Hematopoietic multipotent progenitor cell treated with erythropoietin and hydrocortisone succinate and interleukin-3 and kit ligand, for 6 days (in vitro differentiated cells): ENCODE measurements at regions not wholly inside any gene's neighbourhood (a gene's known extent, or its start where the extent isn't known, plus 50 kb on each side); places are given as distances from the start of the nearest gene placed in this dataset.
"Not testable (repeated sequence)": the region's sequence is repeated elsewhere in the genome, so short reads cannot be mapped to it uniquely, and the experiment has no call there.

ENCODE experiments used
- DNase-seq: peaks from one replicate; pipeline ENCODE4 v3.0.0-alpha.2; 2015

DNA sequence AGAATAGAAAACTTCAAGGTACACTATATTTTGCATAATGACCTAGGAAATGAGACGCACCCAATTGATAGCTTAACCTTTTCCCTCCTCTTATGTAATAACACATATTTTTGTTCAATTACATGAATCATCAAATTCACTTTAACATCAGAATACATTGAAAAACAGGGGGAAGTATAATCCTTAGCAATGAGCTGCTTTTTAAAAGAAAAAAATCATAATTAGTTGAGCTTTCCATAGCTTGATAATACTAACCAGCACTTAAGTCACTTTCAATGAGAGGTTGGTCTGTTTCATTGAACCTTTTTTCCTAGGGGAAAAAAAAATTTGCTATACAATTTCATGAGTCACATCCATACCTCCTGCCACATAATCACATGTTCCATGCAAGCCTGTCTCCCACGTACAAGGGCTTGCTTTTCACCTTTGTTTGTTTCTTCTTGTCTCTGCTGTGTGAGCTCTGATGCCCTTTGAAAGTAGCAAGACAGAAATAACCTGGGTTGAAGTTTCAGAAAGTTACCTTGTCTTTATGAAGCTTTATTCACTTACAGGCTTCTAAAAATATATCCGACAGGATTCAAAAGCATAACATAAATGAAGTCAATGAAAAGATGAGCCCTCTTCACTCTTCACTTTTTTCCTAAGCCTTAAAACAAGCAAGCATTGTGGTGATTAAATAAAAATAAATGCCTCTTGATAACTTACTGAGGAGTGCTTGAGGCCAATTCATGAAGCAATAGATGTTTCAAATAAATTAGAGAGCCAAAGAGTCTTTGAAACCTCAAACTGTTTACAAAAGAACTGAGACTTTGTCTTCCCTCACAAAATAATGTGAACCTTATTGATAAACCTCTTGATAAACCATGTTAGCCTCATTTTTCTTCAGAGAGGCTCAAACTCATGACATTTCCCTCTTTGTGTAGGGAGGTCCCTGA lies 108.5 kb downstream of the FEM1C start:
- DNase-seq = no peak

DNA sequence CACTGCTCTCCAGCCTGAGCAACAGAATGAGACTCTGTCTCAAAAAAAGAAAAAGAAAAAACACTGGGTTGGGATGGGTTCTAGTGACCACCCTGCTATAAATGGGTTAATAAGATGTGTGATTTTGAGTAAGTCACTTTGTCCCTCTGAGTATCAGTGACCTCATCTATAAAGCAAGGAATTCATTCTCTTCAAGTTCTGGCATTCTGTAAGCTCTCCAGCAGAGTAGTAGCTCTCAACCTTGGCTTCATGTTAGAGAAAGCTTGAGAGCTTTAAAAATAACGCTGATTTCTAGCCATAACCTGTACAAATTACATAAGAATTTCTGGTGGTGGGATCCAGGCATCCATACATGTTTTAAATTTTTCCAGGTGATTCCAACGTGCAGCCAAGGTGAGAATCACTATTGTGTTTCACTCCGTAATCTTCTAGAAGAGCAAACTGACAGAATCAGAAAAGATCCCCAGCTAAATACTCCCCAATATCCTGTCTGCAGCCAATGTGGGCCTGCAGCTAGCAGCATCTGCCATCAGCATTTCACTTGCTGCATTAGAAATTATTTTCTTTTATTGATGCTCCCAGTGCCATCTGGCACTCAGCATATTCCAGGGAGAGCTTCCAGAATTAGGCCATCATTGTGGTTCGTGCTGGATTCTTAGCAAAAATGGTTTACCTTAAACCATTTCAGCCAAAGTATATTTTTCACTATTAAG lies 109.4 kb downstream of the FEM1C start:
- DNase-seq = no peak

DNA sequence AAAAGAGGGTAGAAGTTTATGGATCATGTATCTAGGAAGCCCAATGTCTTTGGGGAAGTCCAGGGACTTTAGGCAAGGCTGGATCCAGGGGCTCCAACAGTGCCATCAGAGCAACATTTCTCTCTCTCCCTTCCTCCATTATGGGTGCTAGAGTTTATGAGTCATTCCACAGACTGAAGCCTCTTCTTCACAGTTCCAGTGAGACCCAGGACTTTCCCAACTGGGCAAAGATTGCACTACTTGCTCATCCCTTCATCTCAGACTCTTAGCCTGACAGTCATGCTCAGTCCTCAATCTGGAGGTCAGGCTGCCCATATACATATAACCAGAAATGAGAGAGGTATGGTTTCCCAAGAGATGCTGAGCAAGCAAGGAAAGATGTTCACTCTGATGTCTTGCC lies 110.7 kb downstream of the FEM1C start:
- DNase-seq = no peak

DNA sequence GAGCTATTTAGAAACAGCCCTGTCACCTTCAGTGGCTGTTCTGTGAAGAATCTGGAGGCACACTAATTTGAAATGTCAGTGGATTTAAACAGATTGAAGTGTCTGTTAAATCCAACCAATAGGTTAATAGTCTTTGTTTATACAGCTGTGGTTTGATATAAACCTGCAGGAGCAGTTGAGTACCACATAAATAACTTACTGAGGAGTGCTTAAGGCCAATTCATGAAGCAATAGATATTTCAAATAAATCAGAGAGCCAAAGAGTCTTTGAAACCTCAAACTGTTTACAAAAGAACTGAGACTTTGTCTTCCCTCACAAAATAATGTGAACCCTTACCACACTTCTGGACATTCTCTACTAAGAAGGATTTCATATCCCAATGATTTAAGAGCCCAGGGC lies 111.9 kb downstream of the FEM1C start:
- no peak for DNase-seq

DNA sequence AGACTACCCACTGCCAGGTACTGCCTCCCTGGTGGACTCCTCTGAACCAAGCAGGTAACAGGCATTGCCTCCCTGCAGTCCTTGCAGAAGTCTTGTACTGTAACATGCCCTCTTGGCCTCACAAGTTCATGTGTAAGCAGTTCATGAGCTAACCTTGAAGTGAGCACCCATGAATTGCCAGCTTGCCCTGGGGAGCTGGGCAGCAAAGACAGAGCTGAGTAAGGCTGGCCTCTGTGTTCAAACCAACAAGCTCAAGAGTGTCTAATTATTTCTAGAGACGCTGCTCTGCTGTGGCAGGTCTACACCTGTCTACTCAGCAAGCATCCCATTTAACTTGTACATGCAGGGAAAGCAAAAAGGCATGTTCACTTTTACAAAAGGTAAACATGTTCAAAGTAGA lies 113.5 kb downstream of the FEM1C start:
- no peak for DNase-seq

DNA sequence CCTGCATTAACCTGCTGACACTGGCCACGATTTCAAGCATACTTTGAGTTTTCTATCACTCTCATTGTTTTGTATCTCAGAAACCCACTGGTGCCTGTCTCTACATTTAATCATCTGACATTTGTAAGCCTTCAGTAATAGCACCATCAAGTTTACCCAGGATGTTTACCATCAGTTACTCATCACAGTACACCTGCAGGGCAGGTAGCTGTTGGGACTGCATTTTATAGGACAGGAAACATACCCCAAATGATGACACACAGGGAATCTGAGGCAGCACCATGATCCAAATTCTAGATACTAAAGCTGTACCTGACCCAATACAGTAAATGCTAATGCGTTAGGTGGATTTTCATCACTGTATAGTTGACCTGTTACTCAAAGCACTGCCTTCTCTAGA lies 114.2 kb downstream of the FEM1C start:
- no peak for DNase-seq

DNA sequence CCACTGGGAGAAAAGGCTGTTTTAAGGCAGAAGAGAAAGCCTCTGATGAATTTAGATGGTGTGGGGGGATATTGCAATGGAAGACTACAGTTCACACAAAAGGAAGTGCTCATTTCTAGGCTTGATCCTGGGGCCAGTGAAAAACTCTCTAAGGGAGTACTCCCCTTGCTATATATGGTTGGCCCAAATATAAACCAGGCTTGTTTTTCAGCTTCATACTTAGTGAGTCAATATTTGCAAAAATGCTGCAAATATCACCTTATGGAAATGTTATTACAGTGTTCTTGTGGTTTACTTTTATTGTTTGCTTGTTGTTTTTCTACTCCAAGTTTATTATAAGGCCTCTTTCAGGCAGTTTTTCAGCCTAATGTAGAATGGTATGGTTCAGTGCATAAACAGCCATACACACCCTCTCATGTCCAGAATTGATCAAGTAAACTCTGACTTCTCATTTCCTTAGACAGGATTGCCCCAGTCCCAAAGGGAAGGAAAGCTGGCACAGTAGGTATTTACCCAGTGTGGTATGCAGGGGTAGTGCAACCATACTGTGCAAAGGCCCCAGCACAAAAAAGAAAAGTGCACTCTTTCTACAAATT lies 115.1 kb downstream of the FEM1C start:
- no peak for DNase-seq

DNA sequence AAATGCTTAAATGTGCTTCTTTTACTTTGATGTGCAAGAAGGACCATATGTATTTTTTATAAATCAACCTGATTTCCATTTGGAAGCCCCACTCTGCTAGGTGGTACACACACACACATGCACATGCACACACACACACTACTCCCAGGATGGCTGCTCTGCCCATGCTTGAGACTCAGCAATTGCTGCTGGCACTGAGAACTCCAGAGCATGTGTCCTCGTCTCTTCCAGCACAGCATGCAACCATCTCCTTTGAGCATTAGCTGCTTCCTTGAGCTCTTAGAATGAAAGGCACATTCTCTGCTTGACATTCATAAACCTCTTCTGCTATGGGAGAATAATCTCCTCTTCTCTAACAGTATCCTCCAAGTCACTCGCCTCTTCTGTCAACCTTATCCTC lies 115.9 kb downstream of the FEM1C start:
- DNase-seq = no peak

DNA sequence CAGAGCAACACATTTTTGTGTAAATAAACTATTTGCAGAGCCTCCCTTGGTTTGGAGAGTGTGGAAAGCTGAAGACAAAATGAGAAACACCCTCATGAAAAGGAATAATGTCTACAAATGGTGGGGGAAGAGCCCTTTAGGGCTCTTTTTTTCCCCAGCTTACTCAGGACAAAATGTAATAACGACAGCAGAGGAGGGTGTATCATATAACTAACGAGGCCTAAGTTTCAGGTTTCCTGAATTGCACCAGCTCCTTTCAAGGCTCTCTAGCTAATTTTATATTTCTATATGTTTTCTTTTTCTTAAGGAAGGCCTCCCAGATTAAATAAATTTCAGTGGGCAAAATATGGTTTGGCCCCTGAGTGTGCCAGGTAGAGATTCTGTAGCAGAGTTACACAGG lies 116.3 kb downstream of the FEM1C start:
- DNase-seq = no peak

DNA sequence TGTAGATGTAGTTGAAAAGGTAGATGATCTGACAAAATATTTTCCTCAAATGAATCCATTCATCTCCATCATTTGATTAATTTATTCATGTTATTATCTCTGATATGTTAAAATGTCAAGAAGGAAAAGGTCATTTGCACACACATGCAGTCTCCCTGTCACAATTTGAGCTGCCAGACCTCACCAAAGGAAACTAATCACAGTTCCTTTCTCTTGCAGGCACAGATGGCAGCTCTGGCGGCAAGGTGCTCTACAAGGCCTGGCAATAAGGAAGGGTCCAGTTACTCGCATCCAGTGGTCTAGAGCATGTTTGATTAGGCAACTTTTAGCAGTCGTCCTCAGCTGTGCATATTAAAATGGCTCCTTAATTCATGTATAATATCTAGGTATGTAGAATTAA lies 120.1 kb downstream of the FEM1C start:
- no peak for DNase-seq

DNA sequence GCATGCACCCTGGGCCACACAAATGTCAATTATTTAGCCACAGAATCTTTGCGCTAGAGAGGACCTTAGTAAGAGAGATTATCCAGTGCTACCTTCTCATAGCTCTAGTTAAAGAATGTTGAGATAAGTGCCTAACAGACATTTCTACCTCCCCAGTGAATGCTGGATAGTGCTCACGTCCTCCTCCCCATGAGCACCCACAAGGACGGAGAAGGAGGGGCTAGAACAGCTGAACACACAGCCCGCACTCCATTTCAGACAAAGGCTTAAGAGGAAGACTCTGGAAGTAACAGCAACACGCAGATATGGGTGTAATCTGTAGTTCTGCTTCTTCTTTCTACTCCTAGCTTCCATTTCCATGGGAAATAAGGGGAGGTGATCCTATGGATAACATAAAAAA lies 120.5 kb downstream of the FEM1C start:
- no peak for DNase-seq

DNA sequence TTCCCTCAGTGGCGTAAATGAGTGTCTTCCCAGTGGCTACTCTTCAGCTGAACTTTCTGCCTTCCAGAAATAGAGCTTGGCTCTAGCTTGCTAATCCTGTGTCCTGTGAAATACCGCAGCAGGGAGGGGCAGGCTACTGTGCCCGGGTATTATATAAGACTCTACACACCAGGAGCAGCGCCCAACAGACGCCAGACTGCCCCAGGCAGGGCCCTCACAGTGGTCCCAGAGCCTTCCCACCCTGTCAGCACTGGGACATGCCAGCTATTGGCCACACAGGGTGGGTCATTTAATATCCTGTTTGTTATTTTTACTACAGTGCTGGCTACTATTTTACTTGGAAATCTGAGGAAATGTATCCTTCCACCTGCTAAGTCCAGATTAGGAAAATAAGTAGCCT lies 121.0 kb downstream of the FEM1C start:
- DNase-seq = no peak

DNA sequence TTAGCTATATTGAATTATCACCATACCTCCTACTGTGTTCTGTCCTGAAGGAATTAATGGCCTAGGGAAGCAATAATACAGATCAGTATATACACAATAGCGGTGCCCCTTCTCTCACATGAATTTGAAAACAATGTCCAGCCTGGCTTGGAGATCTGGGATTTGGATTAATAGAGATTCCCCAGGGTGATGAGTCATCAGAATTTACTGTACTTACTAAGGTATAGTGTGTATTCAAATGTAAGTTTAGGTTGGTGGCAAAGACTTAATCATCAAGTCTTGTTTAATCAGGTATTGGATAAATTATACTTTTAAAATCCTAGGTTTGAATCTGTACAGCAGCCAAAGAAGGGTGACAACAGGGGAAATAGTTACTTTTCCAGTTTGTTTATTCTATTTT lies 121.5 kb downstream of the FEM1C start:
- no peak for DNase-seq

DNA sequence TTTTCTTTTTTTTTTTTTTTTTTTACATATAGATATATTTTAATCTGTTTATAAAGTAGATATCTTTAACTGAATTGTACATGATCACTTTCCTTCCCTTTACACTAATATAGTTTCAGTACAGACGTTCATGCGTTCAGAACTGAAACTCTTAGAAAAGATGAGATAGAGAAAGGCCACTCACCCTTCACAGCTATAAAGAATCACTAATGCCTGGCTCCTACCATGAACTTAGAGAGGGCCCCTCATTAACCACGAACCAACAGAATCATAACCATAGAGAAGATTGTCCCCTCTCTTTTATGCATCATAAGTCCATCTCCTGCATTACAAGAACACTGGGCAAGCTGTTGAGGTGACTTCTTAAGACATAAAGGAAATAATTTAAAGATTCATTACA lies 123.8 kb downstream of the FEM1C start:
- DNase-seq = not testable (repeated sequence)

DNA sequence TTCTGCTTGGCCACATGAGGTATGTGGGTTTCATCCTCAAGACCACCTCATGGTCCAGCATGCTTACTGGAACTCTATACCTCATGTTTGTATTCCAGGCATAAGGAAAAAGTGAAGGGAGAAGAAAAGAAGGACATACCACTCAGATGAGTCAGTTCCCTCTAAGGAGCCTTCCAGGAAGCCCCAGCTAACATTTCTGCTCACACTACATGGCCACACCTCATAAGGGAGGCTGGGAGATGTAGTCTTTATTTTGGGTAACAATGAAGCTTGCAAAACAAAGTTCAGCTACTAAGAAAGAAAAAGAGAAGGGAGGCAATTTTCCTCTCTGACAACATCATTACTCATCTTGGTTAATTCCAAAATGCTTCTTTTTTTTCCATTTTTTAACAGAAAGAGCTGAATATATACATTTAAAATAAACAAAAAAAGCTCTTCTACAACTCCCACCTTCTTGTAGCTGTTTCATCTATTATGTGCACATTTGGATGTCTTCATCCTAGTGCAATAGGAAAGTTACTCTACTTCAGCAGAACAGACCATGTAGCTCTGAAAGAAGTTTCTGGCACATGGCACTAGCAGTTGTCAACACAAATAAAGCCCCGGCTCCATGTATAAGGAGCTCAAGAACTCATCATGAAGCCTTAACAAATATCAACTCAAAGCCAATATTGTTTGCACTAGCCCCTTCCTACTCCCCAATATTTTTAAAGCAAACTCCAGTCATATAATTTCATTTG lies 123.6 kb upstream of the CCDC112 start:
- DNase-seq = no peak

DNA sequence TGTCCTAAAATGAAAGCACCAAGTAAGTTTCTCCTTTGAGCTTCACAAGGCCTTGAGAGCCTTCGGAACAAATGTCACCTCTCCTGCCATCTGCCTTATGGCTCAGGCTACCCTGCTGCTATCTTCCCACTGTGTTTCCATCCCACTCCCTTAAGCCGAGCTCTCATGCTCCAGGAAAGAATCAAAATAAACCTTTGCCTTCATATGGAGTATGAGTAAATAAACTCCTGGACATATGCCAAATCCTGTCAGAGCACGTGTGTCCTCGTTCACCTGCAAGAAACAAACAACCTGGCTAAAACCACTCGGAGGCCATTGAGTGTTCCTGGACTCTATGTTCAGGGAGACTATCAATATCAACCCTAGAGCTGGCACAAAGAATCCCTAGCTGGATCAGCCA lies 122.3 kb upstream of the CCDC112 start:
- DNase-seq = no peak

DNA sequence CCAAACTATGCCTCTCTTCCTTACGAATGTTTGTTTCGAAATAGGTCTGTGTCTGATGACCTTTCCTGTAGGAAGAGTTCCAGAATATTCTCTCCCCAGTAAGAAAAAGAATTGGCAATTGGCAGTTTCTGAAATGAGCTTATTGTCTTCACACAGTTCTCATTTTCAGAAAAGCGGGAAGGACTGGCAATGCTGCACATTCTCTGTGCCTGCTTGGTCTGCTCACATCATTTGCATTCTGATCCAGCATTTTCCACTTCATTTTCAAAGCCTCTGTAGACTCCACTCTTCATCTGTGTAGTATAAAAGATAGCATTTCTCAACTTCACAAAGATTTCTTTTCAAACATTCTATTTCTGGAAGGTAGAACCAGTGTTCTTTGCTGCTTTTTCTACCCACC lies 120.6 kb upstream of the CCDC112 start:
- no peak for DNase-seq

DNA sequence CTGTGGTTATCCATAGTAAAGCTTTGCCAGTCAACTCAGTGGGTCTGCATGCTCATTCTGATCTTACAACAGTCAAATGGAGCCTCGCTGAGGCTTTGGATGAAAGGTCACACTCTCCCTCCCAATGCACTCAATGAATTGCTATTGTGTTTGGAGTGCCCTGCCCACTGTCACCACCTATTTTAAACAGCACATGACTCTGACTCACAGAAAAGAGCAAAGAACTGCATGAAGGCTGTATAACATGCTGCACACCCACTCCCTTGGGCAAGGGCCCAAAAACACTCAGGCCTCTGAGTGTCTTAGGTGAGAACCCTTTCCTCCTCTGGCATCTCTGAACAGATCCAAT lies 118.7 kb upstream of the CCDC112 start:
- DNase-seq = no peak

DNA sequence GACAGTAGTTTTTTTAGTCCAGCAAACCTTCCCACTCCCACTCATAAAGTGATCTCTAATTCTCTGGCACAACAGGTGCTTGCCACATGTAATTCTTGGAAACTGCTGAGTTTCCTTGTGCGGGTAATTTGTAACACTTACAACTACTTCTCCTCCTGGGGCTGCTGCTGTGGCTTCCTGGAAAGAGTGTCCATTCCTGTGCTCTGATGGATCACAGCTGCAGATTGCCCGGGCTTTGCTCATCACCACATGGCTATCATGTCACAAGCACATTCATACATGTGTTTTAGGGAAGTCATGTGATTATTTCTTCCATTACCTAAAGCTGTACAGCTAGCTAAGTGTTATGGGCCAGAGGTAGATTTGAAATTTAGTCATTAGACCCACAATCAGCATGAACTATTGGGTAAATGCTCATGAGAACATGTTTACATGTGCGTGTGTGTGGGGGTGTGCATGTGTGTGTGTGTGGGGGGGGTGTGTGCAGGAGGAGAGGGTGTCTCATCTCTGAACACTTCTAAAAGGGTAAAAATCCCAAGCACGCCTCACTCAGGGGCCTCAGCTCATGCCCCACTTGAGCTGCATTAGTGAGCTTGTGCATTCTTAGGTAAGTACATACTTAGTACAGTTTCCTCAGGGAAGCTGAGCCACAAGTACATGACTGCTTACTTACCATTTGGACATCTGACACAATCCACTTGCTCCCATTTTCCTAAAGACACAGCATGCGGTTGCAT lies 118.1 kb upstream of the CCDC112 start:
- no peak for DNase-seq

DNA sequence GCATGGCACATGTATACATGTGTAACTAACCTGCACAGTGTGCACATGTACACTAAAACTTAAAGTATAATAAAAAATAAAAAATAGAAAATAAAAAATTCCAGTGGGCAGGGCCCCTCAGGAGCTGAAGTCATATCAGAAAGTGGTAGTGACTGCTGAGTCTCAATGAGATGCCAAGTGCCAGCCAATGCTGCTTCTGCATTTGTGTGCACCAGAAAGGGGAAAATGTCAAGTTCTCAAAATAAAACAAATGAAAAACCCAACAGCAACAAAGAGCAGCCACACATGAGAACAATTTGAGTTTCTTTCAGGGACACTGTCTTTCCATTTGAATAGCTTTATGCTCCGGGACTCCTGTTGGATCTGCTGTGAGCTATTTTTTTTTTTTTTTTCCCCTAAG lies 117.2 kb upstream of the CCDC112 start:
- DNase-seq = no peak

DNA sequence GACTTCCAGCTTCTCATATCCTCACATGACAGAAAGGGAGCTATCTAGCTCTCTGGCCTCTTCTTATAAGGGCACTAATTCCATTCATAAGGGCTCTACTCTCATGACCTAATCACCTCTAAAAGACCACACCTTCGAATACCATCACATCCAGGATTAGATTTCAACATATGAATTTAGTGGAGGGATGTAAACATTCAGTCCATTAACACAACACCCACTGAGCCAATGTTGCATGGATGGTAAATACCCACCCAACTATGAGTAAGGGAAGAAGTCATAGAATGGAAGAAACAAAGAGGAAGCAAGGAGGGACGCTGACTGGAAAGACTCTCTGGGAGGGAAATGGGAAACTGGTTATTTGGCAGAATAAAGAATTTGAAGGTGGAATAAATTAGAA lies 112.6 kb upstream of the CCDC112 start:
- no peak for DNase-seq

DNA sequence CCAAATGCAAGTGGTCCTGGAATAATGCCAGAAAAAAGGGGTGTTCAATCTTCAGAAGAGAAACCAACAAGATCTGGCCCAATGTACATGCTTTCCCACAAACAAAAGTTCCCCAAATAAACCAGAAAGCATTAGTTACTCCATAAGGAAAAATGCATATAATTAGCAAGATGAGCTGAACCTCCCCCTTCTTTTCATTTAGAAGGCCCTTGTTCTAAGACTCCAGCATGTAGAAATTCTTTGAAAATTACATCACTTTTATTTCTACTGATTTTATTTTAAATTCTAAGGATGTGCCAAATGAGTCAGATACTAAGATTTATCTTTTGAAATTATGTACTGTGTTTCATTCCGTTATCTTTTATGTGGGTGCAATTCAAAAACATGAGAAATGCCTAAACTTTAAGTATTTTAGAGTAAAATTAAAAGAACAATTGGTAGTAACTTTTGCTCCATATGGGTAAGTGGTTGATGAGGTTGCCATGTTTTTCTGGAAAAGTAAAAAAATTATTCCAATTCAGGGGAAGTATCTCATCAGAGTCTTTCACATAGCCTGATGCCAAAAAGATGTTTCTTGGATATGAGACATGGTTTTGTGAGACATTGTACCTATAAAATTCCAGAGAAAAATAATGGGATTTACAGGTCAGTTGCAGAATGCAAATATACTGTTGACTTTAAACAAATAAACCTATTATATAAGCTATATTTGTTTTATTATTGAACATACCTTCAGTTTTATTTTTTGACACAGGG lies 106.5 kb upstream of the CCDC112 start:
- no peak for DNase-seq
